GM21825 (cell line): ENCODE measurements at regions not wholly inside any gene's neighbourhood (a gene's known extent, or its start where the extent isn't known, plus 50 kb on each side); places are given as distances from the start of the nearest gene placed in this dataset.

Experiments
- ATAC-seq: cut with Tn5 transposase; IDR thresholded peaks from one replicate; pipeline ENCODE4 v1.9.1; 2021; ENCODE audit warnings: mild to moderate bottlenecking, moderate library complexity; ENCODE audit not compliant: unreplicated experiment

DNA sequence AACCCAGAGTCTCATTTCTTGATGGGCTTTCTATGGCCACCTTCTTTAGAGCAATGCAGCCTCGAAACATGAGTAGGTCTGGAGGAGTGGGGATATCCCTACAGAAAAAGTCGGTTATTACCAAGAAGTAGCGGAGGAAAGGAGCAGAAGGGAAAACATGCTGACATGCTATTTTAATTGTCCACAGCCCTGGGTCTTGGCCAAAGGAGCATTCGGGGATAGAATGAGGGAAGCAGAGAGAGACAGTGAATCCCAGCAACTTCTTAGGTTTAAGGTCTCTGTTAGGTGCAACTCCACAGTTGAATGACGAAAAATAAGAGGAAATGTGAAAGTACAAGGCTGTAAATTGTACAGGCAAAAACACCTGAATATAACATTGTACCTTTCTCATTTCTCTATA is 506.7 kb upstream of the CDH18 start:
- ATAC-seq = no peak

GRCh38 chr5:20486826-20487225 is 498.8 kb upstream of the CDH18 start:
- no peak for ATAC-seq

GRCh38 chr5:20476016-20476415 is 488.0 kb upstream of the CDH18 start:
- ATAC-seq = no peak

- no peak for ATAC-seq
Measured at GRCh38 chr5:20470997-20471396, 483.0 kb upstream of the CDH18 start.

DNA sequence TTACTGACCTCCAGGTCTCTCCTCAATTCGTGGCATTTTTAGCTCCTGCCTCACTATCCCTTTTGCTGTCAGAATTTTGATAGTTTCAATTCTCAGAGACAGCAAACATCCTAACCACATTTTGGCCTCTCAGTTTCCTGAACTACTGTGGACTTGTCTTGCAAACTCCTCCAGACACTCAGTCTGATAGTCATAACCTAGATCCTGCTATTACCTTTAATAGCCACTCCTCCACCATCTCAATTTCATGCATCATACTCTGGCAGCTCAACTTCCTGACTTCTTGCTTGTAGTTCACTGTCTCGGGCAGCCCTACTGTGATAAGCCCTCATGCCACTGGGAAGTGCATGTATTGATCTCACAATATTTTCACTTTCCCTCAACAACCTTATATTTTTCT is 481.8 kb upstream of the CDH18 start:
- no peak for ATAC-seq

- no peak for ATAC-seq
Measured at GRCh38 chr5:20469390-20469789, 481.4 kb upstream of the CDH18 start.

DNA sequence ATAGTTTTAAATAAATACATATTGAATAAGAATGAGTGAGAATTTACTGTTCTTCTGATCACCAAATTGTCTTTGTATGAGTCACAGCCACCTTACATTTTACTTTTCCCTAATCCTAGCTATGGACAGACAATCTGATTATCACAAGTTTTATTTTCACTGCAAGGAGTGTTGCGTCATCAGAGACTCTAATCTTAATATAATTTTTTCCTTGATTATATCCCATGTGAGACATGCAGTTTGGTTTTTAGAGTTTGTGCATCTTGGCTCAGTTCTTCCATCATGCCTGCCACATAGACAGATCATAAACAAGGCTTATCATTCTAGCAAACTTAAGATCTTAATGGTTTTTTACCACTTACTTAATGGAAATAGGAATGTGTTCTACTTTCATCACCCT is 478.5 kb upstream of the CDH18 start:
- no peak for ATAC-seq

DNA sequence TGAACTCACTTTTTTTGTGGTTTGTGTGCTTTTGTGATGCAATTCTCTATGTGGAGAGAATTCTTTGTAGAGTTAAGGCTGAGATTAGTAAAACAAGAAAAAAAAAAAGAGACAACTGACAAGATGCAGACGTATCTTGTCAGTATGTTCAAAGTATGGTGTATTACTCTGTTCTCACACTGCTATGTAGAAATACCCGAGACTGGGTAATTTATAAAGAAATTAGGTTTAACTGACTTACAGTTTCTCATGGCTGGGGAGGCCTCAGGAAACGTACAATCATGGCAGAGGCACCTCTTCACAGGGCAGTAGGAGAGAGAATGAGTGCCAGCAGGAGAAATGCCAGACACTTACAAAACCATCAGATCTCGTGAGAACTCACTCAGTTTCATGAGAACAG is 475.2 kb upstream of the CDH18 start:
- ATAC-seq = no peak

- no peak for ATAC-seq
Measured at GRCh38 chr5:20446121-20446520, 458.1 kb upstream of the CDH18 start.

DNA sequence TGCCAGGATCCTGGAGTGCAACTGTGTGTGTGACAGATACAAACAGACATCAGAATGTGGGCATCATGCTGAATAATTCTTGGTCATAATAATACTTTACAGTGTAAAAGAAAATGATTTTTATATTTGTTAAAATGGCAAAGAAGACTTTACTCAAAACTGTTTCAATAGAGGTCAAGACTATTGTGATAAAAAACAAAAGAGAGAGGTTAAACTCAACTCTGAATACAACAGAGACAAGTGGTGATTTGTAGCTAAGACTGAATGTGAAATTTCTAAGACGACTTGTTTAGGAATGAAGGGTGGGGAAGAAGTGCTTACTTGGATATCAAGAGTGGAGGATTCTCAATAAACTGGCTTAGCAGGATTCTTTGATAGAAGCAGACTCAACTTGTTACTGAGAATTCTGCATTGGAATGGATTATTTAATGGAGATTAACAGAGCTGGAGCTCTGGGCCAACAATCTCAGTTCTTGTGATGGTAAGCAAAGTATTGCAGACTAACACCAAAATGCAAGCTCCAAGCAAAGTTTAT is 457.4 kb upstream of the CDH18 start:
- ATAC-seq = no peak

DNA sequence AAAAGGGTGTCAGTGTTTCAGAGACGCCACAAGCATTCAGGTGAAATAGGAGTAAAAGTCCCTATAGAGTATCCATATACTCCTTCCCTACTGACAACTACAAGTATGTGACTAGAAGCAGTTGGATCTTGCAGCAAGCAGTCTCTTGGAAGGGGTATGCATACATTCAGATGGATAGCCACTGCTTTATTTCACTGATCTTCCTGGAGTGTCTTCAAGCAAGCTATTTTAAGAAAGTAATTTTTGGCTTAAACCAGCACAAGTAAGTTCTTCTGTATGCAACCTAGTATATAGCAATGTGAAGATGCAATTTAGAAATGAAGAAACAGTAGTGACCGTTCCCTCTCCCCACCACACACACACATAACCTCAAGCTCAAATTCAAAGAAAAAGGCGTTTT is 446.8 kb upstream of the CDH18 start:
- no peak for ATAC-seq

DNA sequence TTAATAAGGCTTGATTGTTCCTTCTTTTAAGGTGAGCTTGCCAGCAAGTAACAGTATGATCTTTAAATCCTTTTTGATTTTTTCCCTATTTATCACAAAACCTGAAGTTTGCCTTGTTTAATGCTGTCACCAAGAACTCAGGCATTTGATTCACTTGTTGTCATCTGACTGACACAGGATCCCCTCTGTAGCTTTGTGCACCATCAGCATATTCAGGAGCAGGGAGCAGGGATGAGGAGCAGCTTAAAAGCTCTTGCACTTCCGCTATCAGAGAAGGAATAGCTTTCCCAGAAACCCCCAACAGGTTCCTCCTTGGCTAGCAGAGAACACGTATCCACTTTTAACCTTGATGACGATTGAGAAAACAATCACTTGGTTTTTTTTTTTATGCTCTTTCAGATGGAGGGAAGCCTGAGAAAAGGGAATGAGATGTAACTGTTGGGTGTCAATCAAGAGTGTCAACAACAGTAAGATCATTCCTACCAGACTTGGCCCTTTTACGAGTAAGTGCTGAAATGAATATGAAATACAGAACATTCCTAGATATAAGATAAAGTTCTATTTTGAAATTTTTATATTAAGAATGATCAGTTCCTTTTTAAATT is 433.1 kb upstream of the CDH18 start:
- no peak for ATAC-seq
